WTC11 (cell line): ENCODE measurements at regions not wholly inside any gene's neighbourhood (a gene's known extent, or its start where the extent isn't known, plus 50 kb on each side); places are given as distances from the start of the nearest gene placed in this dataset.
A peak's percentile ranks its signal among the peaks of the same experiment; 100 is the strongest.

ENCODE experiments used
- ATAC-seq: fragments of 200-7000 bp; cut with Tn5 transposase; 2 replicates; pipeline ENCODE4 v1.10.0; 2021; ENCODE audit warnings: mild to moderate bottlenecking, moderate library complexity
- CTCF ChIA-PET: fragments of 300-600 bp; sonication (Branson Sonifier 250); formaldehyde crosslinking; loops from one replicate; lab custom pipeline; 2021; ENCODE audit warnings: antibody characterized with exemption; lab: Charles Lee
- POLR2A ChIA-PET: fragments of 350-600 bp; sonication (Branson Sonifier 250); formaldehyde crosslinking; loops from one replicate; lab custom pipeline; 2021; ENCODE audit warnings: antibody characterized with exemption; lab: Charles Lee
- DNase-seq: peaks from one replicate; pipeline ENCODE4 v3.0.0; 2021; ENCODE audit warnings: low spot score
- H3K27ac Mint-ChIP-seq: 2 replicates; pipeline ENCODE4 v1.8.0; 2021; ENCODE audit warnings: mixed read lengths
- H3K27me3 Mint-ChIP-seq: 2 replicates; pipeline ENCODE4 v1.8.0; 2021; ENCODE audit warnings: low read depth, mild to moderate bottlenecking, moderate library complexity, mixed read lengths
- H3K36me3 Mint-ChIP-seq: 2 replicates; pipeline ENCODE4 v1.8.0; 2021; ENCODE audit warnings: mixed read lengths
- H3K4me1 Mint-ChIP-seq: 2 replicates; pipeline ENCODE4 v1.8.0; 2022; ENCODE audit warnings: mixed read lengths
- H3K4me3 Mint-ChIP-seq: 2 replicates; pipeline ENCODE4 v1.8.0; 2021; ENCODE audit warnings: mild to moderate bottlenecking, moderate library complexity, mixed read lengths
- H3K9me3 Mint-ChIP-seq: 2 replicates; pipeline ENCODE4 v1.8.0; 2021; ENCODE audit warnings: mixed read lengths
- ESRRA ChIP-seq: sonication (generic); formaldehyde crosslinking; IDR thresholded peaks from 2 replicates; pipeline ENCODE4 v1.8.1; 2022; ENCODE audit warnings: mild to moderate bottlenecking, missing genetic modification reagents, borderline replicate concordance
- GABPB1 ChIP-seq: sonication (generic); formaldehyde crosslinking; IDR thresholded peaks from 2 replicates; pipeline ENCODE4 v1.8.1; 2023; ENCODE audit warnings: mild to moderate bottlenecking, missing genetic modification reagents
- GRHL2 ChIP-seq: fragments of 250-450 bp; sonication (Bioruptor Pico); IDR thresholded peaks from 2 replicates; pipeline ENCODE4 v1.8.0; 2022; ENCODE audit warnings: mild to moderate bottlenecking, moderate library complexity; ENCODE audit not compliant: insufficient replicate concordance, severe bottlenecking
- IRF2 ChIP-seq: sonication (generic); formaldehyde crosslinking; IDR thresholded peaks from 2 replicates; pipeline ENCODE4 v1.8.0; 2022; ENCODE audit warnings: low read depth, missing genetic modification reagents, borderline replicate concordance
- JAZF1 ChIP-seq: fragments of 250-450 bp; sonication (Bioruptor Pico); IDR thresholded peaks from 2 replicates; pipeline ENCODE4 v1.9.0; 2021; ENCODE audit warnings: moderate library complexity, mild to moderate bottlenecking, inconsistent platforms
- NFE2L1 ChIP-seq: sonication (generic); formaldehyde crosslinking; IDR thresholded peaks from 2 replicates; pipeline ENCODE4 v1.8.1; 2023; ENCODE audit warnings: missing genetic modification reagents
- NFYB ChIP-seq: sonication (generic); formaldehyde crosslinking; conservative IDR thresholded peaks from 2 replicates; pipeline ENCODE4 v1.8.0; 2022; ENCODE audit warnings: low read depth, missing genetic modification reagents
- NR1H2 ChIP-seq: sonication (generic); formaldehyde crosslinking; IDR thresholded peaks from 2 replicates; pipeline ENCODE4 v1.9.0; 2021; ENCODE audit warnings: mild to moderate bottlenecking, moderate library complexity, missing genetic modification reagents
- NR3C1 ChIP-seq: sonication (generic); formaldehyde crosslinking; conservative IDR thresholded peaks from 2 replicates; pipeline ENCODE4 v1.8.1; 2023; ENCODE audit warnings: low read depth, mild to moderate bottlenecking, missing genetic modification reagents
- SOX15 ChIP-seq: fragments of 250-450 bp; sonication (Bioruptor Pico); IDR thresholded peaks from 2 replicates; pipeline ENCODE4 v1.9.0; 2021; ENCODE audit warnings: mild to moderate bottlenecking
- ZBTB21 ChIP-seq: sonication (generic); formaldehyde crosslinking; IDR thresholded peaks from 2 replicates; pipeline ENCODE4 v1.8.1; 2023; ENCODE audit warnings: mild to moderate bottlenecking, missing genetic modification reagents, borderline replicate concordance
- ZNF138 ChIP-seq: sonication (generic); formaldehyde crosslinking; conservative IDR thresholded peaks from 2 replicates; pipeline ENCODE4 v1.8.1; 2022; ENCODE audit warnings: mild to moderate bottlenecking, moderate library complexity, missing genetic modification reagents
- ZNF416 ChIP-seq: fragments of 250-450 bp; sonication (Bioruptor Pico); IDR thresholded peaks from 2 replicates; pipeline ENCODE4 v1.9.0; 2021; ENCODE audit warnings: mild to moderate bottlenecking, inconsistent platforms
- TF ChIP-seq, protein P1 (sequence below): sonication (generic); formaldehyde crosslinking; IDR thresholded peaks from 2 replicates; pipeline ENCODE4 v1.8.0; 2022; ENCODE audit warnings: mild to moderate bottlenecking, missing genetic modification reagents
- TF ChIP-seq, protein P2 (sequence below): fragments of 250-450 bp; sonication (Bioruptor Pico); IDR thresholded peaks from 2 replicates; pipeline ENCODE4 v1.9.0; 2021; ENCODE audit warnings: mild to moderate bottlenecking, borderline replicate concordance
- TF ChIP-seq, protein P3 (sequence below): sonication (generic); formaldehyde crosslinking; IDR thresholded peaks from 2 replicates; pipeline ENCODE4 v1.8.0; 2022; ENCODE audit warnings: mild to moderate bottlenecking, missing genetic modification reagents
- TF ChIP-seq, protein P4 (sequence below): fragments of 250-450 bp; sonication (Bioruptor Pico); IDR thresholded peaks from 2 replicates; pipeline ENCODE4 v1.9.0; 2021; ENCODE audit warnings: mild to moderate bottlenecking
- TF ChIP-seq, protein P5 (sequence below): fragments of 250-450 bp; sonication (Bioruptor Pico); IDR thresholded peaks from 2 replicates; pipeline ENCODE4 v1.9.0; 2021; ENCODE audit warnings: moderate library complexity, mild to moderate bottlenecking, inconsistent platforms, borderline replicate concordance

DNA sequence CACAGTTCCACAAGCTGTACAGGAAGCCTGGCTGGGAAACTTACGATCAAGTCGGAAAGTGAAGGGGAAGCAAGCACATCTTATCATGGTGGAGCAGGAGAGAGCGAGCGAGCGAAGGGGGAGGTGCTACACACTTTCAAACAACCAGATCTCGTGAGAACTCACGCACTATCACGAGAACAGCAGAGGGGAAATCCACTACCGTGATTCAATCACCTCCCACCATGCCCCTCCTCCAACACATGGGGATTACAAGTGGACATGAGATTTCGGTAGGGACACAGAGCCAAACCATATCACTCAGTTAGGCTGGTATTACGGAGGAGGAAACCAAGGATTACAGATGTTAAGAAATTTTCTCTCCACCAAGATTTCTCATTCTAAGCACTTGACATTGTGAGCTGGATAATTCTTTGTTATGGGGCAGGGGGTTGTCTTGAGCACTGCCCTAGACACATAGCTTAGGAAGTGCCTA, 262.0 kb upstream of the G2E3 start:
- peaks cover 4% of the 10 kb centered on the region for H3K4me1 Mint-ChIP-seq
- ATAC-seq: no peak
- H3K27me3 Mint-ChIP-seq: no peaks in the 10 kb centered on the region
- CTCF ChIA-PET: interaction anchor here (1.0 to 3.9 kb wide), 3 partner anchors 13 to 26 kb away, joined by 3 to 26 read pairs (median 11); no protein-coding TSS in a partner anchor
- no peak for TF ChIP-seq ESRRA
- TF ChIP-seq, protein P1, sequence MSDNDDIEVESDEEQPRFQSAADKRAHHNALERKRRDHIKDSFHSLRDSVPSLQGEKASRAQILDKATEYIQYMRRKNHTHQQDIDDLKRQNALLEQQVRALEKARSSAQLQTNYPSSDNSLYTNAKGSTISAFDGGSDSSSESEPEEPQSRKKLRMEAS (CRISPR knock-in tag): no peak
- TF ChIP-seq IRF2: no peak
- TF ChIP-seq NFE2L1: no peak
- TF ChIP-seq SOX15 (CRISPR knock-in tag): no peak
- TF ChIP-seq GABPB1 (CRISPR knock-in tag): no peak
- TF ChIP-seq, all 79 proteins: peak for 0
- Mint-ChIP-seq H3K27ac (0 out of 2 replicates have a peak overlapping the region, but pooled peaks have one; percentile 10), H3K9me3 (no peaks in the 10 kb centered on the region), H3K4me3 (no peak overlapping the region), H3K36me3 (no peaks in the 10 kb centered on the region)
- DNase-seq: no peak
- POLR2A ChIA-PET: no interaction called here

DNA sequence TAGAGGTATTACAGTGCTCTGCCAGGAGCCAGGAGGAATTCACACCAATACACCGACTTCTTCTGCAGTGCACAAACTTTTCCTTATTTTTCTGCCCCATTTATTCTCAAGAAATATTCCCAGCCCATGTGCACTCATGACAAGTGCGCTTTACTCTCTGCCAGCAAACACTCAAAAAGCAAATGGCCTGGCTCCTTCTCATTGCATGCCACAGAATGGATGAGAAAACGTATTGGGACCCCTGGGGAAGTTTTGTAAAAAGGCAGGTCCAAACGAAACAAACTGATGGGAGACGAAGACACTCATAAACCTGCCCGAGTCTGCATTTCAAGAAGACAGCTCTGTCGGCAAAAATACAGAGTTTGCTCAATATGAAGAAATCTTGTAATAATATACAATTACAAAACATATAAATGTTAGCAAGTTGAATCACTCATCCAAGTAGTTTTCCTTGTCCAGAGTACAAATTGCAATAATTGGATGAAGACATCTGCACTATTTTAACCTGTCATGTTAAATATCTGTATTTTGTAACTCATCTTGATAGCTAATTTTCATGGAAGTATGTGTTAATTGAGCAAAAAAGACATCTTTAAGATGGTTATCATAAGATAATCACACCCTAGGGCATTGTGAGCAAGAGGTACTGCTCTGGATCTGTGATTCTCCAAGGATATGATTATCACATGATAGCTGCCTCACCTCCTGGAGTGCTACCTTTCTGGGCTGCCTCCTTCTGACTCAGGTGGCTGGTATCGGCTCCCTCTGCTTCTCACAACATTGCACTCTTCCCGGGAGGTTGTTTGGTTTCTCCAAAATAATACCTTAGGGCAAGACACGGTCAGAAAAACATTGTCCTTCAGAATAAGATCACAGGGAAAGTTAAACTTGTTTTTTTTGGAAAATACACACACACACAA, 260.8 kb upstream of the G2E3 start:
- Mint-ChIP-seq H3K4me1 (peaks cover 4% of the 10 kb centered on the region), H3K27me3 (no peaks in the 10 kb centered on the region), H3K36me3 (no peaks in the 10 kb centered on the region), H3K27ac (no peak overlapping the region; the same call in 1 of the 2 replicates), H3K9me3 (no peaks in the 10 kb centered on the region), H3K4me3 (no peak overlapping the region)
- CTCF ChIA-PET: interaction anchor here (0.6 to 3.9 kb wide), 5 partner anchors 14 to 95 kb away, joined by 3 to 26 read pairs (median 6); no protein-coding TSS in a partner anchor
- POLR2A ChIA-PET: no interaction called here
- ATAC-seq (no peak), DNase-seq (no peak)
- TF ChIP-seq, protein P2, sequence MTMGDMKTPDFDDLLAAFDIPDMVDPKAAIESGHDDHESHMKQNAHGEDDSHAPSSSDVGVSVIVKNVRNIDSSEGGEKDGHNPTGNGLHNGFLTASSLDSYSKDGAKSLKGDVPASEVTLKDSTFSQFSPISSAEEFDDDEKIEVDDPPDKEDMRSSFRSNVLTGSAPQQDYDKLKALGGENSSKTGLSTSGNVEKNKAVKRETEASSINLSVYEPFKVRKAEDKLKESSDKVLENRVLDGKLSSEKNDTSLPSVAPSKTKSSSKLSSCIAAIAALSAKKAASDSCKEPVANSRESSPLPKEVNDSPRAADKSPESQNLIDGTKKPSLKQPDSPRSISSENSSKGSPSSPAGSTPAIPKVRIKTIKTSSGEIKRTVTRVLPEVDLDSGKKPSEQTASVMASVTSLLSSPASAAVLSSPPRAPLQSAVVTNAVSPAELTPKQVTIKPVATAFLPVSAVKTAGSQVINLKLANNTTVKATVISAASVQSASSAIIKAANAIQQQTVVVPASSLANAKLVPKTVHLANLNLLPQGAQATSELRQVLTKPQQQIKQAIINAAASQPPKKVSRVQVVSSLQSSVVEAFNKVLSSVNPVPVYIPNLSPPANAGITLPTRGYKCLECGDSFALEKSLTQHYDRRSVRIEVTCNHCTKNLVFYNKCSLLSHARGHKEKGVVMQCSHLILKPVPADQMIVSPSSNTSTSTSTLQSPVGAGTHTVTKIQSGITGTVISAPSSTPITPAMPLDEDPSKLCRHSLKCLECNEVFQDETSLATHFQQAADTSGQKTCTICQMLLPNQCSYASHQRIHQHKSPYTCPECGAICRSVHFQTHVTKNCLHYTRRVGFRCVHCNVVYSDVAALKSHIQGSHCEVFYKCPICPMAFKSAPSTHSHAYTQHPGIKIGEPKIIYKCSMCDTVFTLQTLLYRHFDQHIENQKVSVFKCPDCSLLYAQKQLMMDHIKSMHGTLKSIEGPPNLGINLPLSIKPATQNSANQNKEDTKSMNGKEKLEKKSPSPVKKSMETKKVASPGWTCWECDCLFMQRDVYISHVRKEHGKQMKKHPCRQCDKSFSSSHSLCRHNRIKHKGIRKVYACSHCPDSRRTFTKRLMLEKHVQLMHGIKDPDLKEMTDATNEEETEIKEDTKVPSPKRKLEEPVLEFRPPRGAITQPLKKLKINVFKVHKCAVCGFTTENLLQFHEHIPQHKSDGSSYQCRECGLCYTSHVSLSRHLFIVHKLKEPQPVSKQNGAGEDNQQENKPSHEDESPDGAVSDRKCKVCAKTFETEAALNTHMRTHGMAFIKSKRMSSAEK (CRISPR knock-in tag): no peak
- no peak for TF ChIP-seq GRHL2
- TF ChIP-seq, protein P3, sequence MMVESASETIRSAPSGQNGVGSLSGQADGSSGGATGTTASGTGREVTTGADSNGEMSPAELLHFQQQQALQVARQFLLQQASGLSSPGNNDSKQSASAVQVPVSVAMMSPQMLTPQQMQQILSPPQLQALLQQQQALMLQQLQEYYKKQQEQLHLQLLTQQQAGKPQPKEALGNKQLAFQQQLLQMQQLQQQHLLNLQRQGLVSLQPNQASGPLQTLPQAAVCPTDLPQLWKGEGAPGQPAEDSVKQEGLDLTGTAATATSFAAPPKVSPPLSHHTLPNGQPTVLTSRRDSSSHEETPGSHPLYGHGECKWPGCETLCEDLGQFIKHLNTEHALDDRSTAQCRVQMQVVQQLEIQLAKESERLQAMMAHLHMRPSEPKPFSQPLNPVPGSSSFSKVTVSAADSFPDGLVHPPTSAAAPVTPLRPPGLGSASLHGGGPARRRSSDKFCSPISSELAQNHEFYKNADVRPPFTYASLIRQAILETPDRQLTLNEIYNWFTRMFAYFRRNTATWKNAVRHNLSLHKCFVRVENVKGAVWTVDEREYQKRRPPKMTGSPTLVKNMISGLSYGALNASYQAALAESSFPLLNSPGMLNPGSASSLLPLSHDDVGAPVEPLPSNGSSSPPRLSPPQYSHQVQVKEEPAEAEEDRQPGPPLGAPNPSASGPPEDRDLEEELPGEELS (CRISPR knock-in tag): no peak

DNA sequence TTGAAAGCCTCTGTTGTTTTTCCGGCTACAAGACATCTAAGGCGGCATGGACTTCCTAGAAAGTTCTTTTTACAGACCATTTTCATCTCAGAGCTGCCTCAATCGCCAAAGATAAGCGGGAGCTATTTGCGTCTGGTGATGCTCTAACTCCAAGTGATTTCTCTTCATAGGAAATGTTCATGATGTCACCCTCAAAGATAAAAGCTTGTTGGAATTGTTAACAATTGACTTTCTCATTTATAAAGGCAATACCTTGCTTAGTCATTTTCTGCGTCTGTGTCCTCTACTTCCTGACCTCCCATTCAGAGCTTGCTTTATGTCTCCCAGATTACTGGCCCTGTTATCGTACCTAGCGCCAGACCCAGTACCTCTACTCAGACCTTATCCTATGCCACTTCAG, 259.0 kb upstream of the G2E3 start:
- POLR2A ChIA-PET: no interaction called here
- Mint-ChIP-seq H3K9me3 (no peaks in the 10 kb centered on the region), H3K4me1 (peaks cover 4% of the 10 kb centered on the region)
- CTCF ChIA-PET: interaction anchor here (1.0 to 3.9 kb wide), 2 partner anchors 16 to 29 kb away, joined by 3 to 26 read pairs; no protein-coding TSS in a partner anchor
- ATAC-seq: no peak
- TF ChIP-seq, protein P4, sequence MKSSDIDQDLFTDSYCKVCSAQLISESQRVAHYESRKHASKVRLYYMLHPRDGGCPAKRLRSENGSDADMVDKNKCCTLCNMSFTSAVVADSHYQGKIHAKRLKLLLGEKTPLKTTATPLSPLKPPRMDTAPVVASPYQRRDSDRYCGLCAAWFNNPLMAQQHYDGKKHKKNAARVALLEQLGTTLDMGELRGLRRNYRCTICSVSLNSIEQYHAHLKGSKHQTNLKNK: no peak
- TF ChIP-seq ZNF416 (CRISPR knock-in tag) (no peak), ZBTB21 (no peak), NFE2L1 (no peak), JAZF1 (CRISPR knock-in tag) (no peak), ZNF138 (CRISPR knock-in tag) (no peak), NFYB (CRISPR knock-in tag) (no peak), IRF2 (no peak), NR1H2 (CRISPR knock-in tag) (no peak), NR3C1 (CRISPR knock-in tag) (no peak)
- TF ChIP-seq, protein P5, sequence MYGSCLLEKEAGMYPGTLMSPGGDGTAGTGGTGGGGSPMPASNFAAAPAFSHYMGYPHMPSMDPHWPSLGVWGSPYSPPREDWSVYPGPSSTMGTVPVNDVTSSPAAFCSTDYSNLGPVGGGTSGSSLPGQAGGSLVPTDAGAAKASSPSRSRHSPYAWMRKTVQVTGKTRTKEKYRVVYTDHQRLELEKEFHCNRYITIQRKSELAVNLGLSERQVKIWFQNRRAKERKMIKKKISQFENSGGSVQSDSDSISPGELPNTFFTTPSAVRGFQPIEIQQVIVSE (CRISPR knock-in tag): no peak
- TF ChIP-seq, all 79 proteins: peak for 0
- H3K36me3 Mint-ChIP-seq: no peaks in the 10 kb centered on the region
- no peak overlapping the region for H3K4me3 Mint-ChIP-seq
- no peak overlapping the region for H3K27ac Mint-ChIP-seq
- H3K27me3 Mint-ChIP-seq: no peaks in the 10 kb centered on the region
- no peak for DNase-seq
